Prostate gland (tissue), 2 donors: ENCODE measurements at regions not wholly inside any gene's neighbourhood (a gene's known extent, or its start where the extent isn't known, plus 50 kb on each side); places are given as distances from the start of the nearest gene placed in this dataset.
"Not testable (repeated sequence)": the region's sequence is repeated elsewhere in the genome, so short reads cannot be mapped to it uniquely, and the experiment has no call there.

Experiments
- POLR2A ChIP-seq: fragments of 450-650 bp; IDR thresholded peaks from one replicate; pipeline ENCODE4 v1.6.1; 2016; ENCODE audit warnings: antibody characterized with exemption, mild to moderate bottlenecking
- POLR2AphosphoS5 ChIP-seq: sonication (generic); formaldehyde crosslinking; IDR thresholded peaks from one replicate; pipeline ENCODE4 v1.6.1; 2017; ENCODE audit warnings: antibody characterized with exemption
- TF ChIP-seq, protein P1 (sequence below), 4 experiments: fragments of 200-600 bp in 2 of 4; fragments of 450-650 bp in 2 of 4; sonication (generic) in 2 of 4; IDR thresholded peaks; 1 replicate in 3 of 4; 2 replicates in 1 of 4; pipeline ENCODE4 v1.5.1; 2016 to 2019; ENCODE audit warnings: antibody characterized with exemption in 4 of 4, mild to moderate bottlenecking in 2 of 4, moderate library complexity in 2 of 4

DNA sequence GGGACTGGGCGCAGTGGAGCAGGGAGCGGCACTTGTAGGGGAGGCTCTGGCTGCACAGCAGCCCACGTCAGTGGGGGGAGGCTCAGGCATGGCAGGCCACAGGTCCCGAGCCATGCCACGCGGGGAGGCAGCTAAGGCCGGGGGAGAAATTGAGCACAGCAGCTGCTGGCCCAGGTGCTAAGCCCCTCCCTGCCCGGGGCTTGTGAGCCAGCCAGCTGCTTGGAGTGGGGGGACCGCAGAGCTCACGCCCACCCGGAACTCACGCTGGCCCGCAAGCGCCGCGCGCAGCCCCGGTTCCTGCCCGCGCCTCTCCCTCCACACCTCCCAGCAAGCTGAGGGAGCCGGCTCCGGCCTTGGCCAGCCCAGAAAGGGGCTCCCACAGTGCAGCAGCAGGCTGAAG lies 193.5 kb upstream of the DNAJC19 start:
- TF ChIP-seq, protein P1, sequence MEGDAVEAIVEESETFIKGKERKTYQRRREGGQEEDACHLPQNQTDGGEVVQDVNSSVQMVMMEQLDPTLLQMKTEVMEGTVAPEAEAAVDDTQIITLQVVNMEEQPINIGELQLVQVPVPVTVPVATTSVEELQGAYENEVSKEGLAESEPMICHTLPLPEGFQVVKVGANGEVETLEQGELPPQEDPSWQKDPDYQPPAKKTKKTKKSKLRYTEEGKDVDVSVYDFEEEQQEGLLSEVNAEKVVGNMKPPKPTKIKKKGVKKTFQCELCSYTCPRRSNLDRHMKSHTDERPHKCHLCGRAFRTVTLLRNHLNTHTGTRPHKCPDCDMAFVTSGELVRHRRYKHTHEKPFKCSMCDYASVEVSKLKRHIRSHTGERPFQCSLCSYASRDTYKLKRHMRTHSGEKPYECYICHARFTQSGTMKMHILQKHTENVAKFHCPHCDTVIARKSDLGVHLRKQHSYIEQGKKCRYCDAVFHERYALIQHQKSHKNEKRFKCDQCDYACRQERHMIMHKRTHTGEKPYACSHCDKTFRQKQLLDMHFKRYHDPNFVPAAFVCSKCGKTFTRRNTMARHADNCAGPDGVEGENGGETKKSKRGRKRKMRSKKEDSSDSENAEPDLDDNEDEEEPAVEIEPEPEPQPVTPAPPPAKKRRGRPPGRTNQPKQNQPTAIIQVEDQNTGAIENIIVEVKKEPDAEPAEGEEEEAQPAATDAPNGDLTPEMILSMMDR (IDR thresholded peaks at IDR 0.05): not testable (repeated sequence)
- TF ChIP-seq POLR2A, POLR2AphosphoS5: not testable (repeated sequence)
